Ovary (tissue), 7 donors: ENCODE measurements at regions not wholly inside any gene's neighbourhood (a gene's known extent, or its start where the extent isn't known, plus 50 kb on each side); places are given as distances from the start of the nearest gene placed in this dataset.

ENCODE experiments used
- DNase-seq, 5 donors: peaks; one replicate each; pipeline ENCODE4 v3.0.0-alpha.2; 2019 to 2020
- H3K27ac ChIP-seq, 2 donors: fragments of 200-600 bp; one replicate each; pipeline versions ENCODE4 v1.5.1 to v1.8.0; 2019 to 2022
- H3K27me3 ChIP-seq: fragments of 200-600 bp; one replicate; pipeline ENCODE4 v1.8.0; 2022
- H3K36me3 ChIP-seq: fragments of 200-600 bp; sonication (generic); one replicate; pipeline ENCODE4 v1.5.1; 2019
- H3K4me1 ChIP-seq: one replicate; pipeline ENCODE4 v1.8.1; 2013; ENCODE audit warnings: mild to moderate bottlenecking, moderate library complexity; ENCODE audit not compliant: insufficient read depth
- H3K4me3 ChIP-seq: fragments of 200-600 bp; sonication (generic); one replicate; pipeline ENCODE4 v1.5.1; 2017
- H3K9me3 ChIP-seq, 2 donors: fragments of 200-600 bp in 1 of 2; sonication (generic) in 1 of 2; one replicate each; pipeline versions ENCODE4 v1.5.1 to v1.8.1; 2013 to 2019; ENCODE audit warnings: mild to moderate bottlenecking in 1 of 2, moderate library complexity in 1 of 2
- CTCF ChIP-seq, 3 donors: fragments of 450-650 bp in 2 of 3; fragments of 200-600 bp in 1 of 3; IDR thresholded peaks; one replicate each; pipeline versions ENCODE4 v1.5.1 to v1.8.0; 2016 to 2022; ENCODE audit warnings: antibody characterized with exemption in 3 of 3, mild to moderate bottlenecking in 1 of 3
- EP300 ChIP-seq: sonication (generic); formaldehyde crosslinking; IDR thresholded peaks from one replicate; pipeline ENCODE4 v1.6.1; 2017; ENCODE audit warnings: antibody characterized with exemption
- POLR2A ChIP-seq: fragments of 450-650 bp; IDR thresholded peaks from one replicate; pipeline ENCODE4 v1.6.1; 2017; ENCODE audit warnings: antibody characterized with exemption, mild to moderate bottlenecking, moderate library complexity
- WGBS, 3 donors: extraction: QIAGEN DNeasy Blood & Tissue Kit in 1 of 3; methylation state at CpG; one replicate each; pipeline versions ENCODE4 v1.1.5 to v1.1.7; 2013 to 2017; 5-methylcytosine and 5-hydroxymethylcytosine counted together
- intact Hi-C, 4 donors: fragments of 100-400 bp; cut with DNase I; formaldehyde crosslinking; loops; one replicate each; pipeline versions ENCODE4 v1.11.0 to v1.15.1; 2022 to 2023
- donor health status: DM: no; HTN: no; CAD: no; lungs with moderate emphysema.
- donor health status: DM: no; HTN: no; CAD: no.
- donor health status: Bipolar disorder and iron deficiency.
- donor health status: DM: no; HTN: no; CAD: no.
- donor health status: DM: yes; HTN: yes; CAD: no.

DNA sequence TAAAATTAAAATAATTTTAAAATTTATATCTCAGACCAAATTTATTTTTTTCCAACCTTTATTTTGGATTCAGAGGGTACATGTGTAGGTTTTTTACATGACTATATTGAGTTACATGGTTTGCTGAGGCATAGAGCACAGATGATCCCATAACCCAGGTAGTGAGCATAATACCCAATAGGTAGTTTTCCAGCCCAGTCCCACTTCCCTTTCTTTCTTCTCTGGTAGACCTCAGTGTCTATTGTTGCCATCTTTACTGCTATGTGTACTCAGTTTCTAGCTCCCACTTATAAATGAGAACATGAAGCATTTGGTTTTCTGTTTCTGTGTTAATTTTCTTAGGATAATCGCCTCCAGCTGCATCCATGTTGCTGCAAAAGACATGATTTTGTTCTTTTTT, 338.1 kb downstream of the EFHB start:
- Histone ChIP-seq H3K27me3 (no peaks in the 10 kb centered on the region), H3K9me3 (no peaks in the 10 kb centered on the region), H3K4me1 (no peaks in the 10 kb centered on the region), H3K4me3 (no peak overlapping the region), H3K36me3 (no peaks in the 10 kb centered on the region), H3K27ac (no peak overlapping the region)
- 53 to 69% (median 67%) methylated on average over 1 of the region's 1 CpG for WGBS, 3 donors
- TF ChIP-seq POLR2A (no peak), EP300 (no peak), CTCF (IDR thresholded peaks at IDR 0.05) (no peak)
- DNase-seq: no peak
- intact Hi-C loops: no loop called here
